ENCODE measurements at regions not wholly inside any gene's neighbourhood (a gene's known extent, or its start where the extent isn't known, plus 50 kb on each side); places are given as distances from the start of the nearest gene placed in this dataset.

DNA sequence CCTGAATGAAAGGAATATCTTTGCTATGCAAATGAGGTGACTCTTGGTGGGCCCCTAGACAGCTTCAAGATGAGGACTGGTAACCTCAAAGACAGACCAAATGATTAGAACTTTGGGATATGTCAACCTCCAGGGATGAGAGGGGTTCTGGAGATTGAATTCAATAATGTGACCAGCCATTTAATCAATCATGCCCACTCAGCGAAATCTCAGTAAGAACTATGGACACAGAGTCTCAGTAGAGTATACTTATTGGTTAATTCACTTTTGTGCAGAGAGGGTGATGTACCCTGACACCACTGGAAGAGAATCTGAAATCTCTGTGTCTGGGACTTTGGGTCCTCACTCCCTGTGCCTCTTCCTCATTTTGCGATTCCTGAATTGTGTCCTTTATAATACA is 662.8 kb downstream of the OLFM4 start:
- no peak overlapping the region for H3K9ac ChIP-seq
- H3K79me2 ChIP-seq (ENCODE audit: low read depth), result no peaks in the 10 kb centered on the region
- no peak overlapping the region for H3K27ac ChIP-seq
- no peak overlapping the region for H3K27ac Mint-ChIP-seq
- H3K9me3 ChIP-seq (ENCODE audit: low read depth), result no peaks in the 10 kb centered on the region
- H3K4me2 ChIP-seq, result no peak overlapping the region
- no peaks in the 10 kb centered on the region for H3K27me3 ChIP-seq
- peaks cover 4% of the 10 kb centered on the region for H3K9me3 Mint-ChIP-seq
- peaks cover 15% of the 10 kb centered on the region for H3K4me1 ChIP-seq
- no peaks in the 10 kb centered on the region for H3K36me3 ChIP-seq
- no peaks in the 10 kb centered on the region for H4K20me1 ChIP-seq (ENCODE audit: low read depth)
- no peak overlapping the region for H3K4me3 Mint-ChIP-seq
- H3K4me3 ChIP-seq, result no peak overlapping the region
- TF ChIP-seq EZH2 (IDR thresholded peaks at IDR 0.05) (no peak), EZH2phosphoT487 (IDR thresholded peaks at IDR 0.05) (no peak)
- TF ChIP-seq, protein P1, sequence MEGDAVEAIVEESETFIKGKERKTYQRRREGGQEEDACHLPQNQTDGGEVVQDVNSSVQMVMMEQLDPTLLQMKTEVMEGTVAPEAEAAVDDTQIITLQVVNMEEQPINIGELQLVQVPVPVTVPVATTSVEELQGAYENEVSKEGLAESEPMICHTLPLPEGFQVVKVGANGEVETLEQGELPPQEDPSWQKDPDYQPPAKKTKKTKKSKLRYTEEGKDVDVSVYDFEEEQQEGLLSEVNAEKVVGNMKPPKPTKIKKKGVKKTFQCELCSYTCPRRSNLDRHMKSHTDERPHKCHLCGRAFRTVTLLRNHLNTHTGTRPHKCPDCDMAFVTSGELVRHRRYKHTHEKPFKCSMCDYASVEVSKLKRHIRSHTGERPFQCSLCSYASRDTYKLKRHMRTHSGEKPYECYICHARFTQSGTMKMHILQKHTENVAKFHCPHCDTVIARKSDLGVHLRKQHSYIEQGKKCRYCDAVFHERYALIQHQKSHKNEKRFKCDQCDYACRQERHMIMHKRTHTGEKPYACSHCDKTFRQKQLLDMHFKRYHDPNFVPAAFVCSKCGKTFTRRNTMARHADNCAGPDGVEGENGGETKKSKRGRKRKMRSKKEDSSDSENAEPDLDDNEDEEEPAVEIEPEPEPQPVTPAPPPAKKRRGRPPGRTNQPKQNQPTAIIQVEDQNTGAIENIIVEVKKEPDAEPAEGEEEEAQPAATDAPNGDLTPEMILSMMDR (IDR thresholded peaks at IDR 0.05), result no peak
- no peak for DNase-seq (ENCODE audit: low spot score)
- H3K36me3 Mint-ChIP-seq, result no peaks in the 10 kb centered on the region
- H3K4me1 Mint-ChIP-seq, result peaks cover 12% of the 10 kb centered on the region
- peaks cover 9% of the 10 kb centered on the region for H3F3A ChIP-seq (ENCODE audit: low read depth)
- no peaks in the 10 kb centered on the region for H3K27me3 Mint-ChIP-seq (ENCODE audit: insufficient read depth, low read depth)
- H2AFZ ChIP-seq (replicated peaks), result no peak overlapping the region

DNA sequence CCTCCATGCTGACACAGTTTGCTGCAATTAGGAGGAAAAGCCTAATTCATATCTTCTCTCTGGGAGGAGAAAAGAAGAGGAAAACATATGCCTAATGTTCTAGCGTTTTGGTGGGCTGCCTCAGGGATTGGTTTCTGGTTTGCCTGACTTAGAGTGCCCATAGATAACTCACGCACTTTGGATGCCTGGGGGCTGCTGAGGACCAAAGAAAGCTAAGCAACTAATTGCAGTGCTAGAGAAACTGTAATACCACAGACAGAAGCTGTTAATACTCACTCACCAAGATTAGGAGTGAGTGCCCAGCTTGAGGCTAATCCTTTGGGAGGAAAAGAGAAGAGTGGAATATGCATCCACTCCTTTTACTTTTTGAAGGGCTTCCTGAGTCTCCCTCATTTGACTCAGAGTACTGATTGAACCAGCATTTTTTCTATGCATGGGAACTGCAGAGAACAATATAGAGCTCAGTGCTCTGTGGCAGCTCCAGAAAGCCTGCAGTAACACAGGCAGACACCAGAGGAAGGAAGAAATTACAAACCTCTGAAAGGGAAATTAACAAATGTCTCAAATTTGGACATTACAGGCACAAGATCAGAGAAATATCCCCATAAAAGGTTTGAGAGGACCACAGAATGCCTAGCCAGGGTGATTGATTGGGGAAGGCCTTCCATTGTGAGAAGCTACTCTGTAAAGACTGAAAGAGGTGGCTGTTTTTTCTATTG is 666.4 kb downstream of the OLFM4 start:
- Histone ChIP-seq H3K4me3 (no peak overlapping the region), H3K79me2 (ENCODE audit: low read depth) (no peaks in the 10 kb centered on the region), H3K9ac (no peak overlapping the region), H3K27ac (peak overlapping the region; percentile 44), H3K9me3 (ENCODE audit: low read depth) (no peaks in the 10 kb centered on the region), H3F3A (ENCODE audit: low read depth) (peaks cover 9% of the 10 kb centered on the region), H2AFZ (replicated peaks) (peak overlapping the region; percentile 96), H3K4me2 (peak overlapping the region; percentile 54), H3K4me1 (peaks cover 15% of the 10 kb centered on the region), H4K20me1 (ENCODE audit: low read depth) (no peaks in the 10 kb centered on the region), H3K36me3 (no peaks in the 10 kb centered on the region), H3K27me3 (no peaks in the 10 kb centered on the region)
- DNase-seq (ENCODE audit: low spot score), result peak; percentile 28
- Mint-ChIP-seq H3K4me3 (no peak overlapping the region), H3K4me1 (peaks cover 12% of the 10 kb centered on the region), H3K9me3 (peaks cover 17% of the 10 kb centered on the region), H3K36me3 (peaks cover 3% of the 10 kb centered on the region), H3K27me3 (ENCODE audit: insufficient read depth, low read depth) (no peaks in the 10 kb centered on the region), H3K27ac (peak overlapping the region; percentile 0)
- TF ChIP-seq, protein P1 (IDR thresholded peaks at IDR 0.05), result peak; percentile 20
- TF ChIP-seq EZH2phosphoT487 (IDR thresholded peaks at IDR 0.05), result no peak
- no peak for TF ChIP-seq EZH2 (IDR thresholded peaks at IDR 0.05)

DNA sequence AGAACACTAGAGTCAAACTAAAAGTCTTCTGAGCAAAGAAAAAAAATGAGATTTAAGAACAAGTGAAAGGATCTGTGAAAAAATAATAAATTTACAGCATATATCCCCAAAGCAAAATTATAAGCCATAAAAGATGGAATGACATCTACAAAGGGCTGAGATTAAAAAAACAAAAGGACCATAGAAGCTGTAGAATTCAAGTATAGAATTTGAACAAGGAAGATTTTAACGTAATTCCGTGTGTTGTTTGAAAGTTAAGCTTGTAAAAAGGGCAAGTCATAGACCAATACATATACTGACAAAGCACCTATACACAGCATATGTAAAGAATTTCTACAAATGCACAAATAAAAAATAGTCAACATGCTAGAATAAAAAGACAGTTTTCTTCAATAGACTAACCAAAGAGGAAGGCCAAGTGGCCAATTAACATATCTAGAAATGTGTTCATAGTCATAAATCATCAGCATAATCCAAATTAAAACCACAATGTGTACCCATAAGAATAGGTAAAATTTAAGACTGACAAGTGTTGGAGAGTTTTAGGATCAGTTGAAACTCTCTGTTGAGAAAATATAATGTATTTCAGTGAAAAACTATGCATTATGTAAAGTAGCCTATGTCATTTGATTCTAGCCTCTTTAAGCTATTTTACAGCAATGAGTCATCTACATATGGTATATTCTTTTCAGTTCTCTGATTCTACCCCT is 674.9 kb downstream of the OLFM4 start:
- H3K27ac ChIP-seq, result no peak overlapping the region
- no peaks in the 10 kb centered on the region for H3K79me2 ChIP-seq (ENCODE audit: low read depth)
- H3F3A ChIP-seq (ENCODE audit: low read depth), result no peaks in the 10 kb centered on the region
- H2AFZ ChIP-seq (replicated peaks), result no peak overlapping the region
- Mint-ChIP-seq H3K4me3 (no peak overlapping the region), H3K36me3 (no peaks in the 10 kb centered on the region), H3K9me3 (peaks cover 3% of the 10 kb centered on the region), H3K4me1 (no peaks in the 10 kb centered on the region), H3K27ac (no peak overlapping the region), H3K27me3 (ENCODE audit: insufficient read depth, low read depth) (no peaks in the 10 kb centered on the region)
- no peaks in the 10 kb centered on the region for H4K20me1 ChIP-seq (ENCODE audit: low read depth)
- no peak overlapping the region for H3K4me2 ChIP-seq
- DNase-seq (ENCODE audit: low spot score), result no peak
- no peaks in the 10 kb centered on the region for H3K9me3 ChIP-seq (ENCODE audit: low read depth)
- no peaks in the 10 kb centered on the region for H3K27me3 ChIP-seq
- no peak overlapping the region for H3K9ac ChIP-seq
- TF ChIP-seq EZH2 (IDR thresholded peaks at IDR 0.05) (no peak), EZH2phosphoT487 (IDR thresholded peaks at IDR 0.05) (no peak)
- TF ChIP-seq, protein P1 (IDR thresholded peaks at IDR 0.05), result no peak
- no peaks in the 10 kb centered on the region for H3K36me3 ChIP-seq
- H3K4me3 ChIP-seq, result no peak overlapping the region
- H3K4me1 ChIP-seq, result no peaks in the 10 kb centered on the region
